ENCODE measurements at regions not wholly inside any gene's neighbourhood (a gene's known extent, or its start where the extent isn't known, plus 50 kb on each side); places are given as distances from the start of the nearest gene placed in this dataset.

GRCh38 chr4:107392380-107392779 is 327.7 kb downstream of the PAPSS1 start:
- TF ChIP-seq CTCF (conservative IDR thresholded peaks at IDR 0.05; ENCODE audit: low read depth in 2 of 2) (no peak), REST (IDR thresholded peaks at IDR 0.05; ENCODE audit: unreplicated experiment) (no peak)

Data from GM23338 (cell line).